ENCODE measurements at regions not wholly inside any gene's neighbourhood (a gene's known extent, or its start where the extent isn't known, plus 50 kb on each side); places are given as distances from the start of the nearest gene placed in this dataset.

DNA sequence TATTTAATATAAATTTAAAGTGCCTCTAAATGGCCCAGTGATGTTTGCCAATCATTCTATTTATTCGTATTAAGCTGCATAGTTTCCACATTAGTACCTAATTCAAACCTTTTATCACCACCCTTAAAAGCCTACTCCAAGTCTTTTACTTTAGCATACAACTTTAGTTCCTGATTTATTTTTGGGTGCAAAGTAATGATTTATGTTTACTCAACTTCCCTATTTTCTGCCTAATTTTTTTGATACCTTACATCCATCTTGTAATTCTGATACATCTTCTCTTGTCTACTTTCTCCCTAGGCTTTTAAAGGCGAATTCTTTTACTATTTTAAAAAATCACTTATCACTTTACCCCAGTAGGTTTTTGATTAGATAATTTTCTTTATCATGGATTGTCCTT lies 2651.1 kb upstream of the PCDH20 start:
- Histone ChIP-seq H2BK20ac (ENCODE audit: low read depth, low read length, poor library complexity, severe bottlenecking) (no peak overlapping the region), H3K4ac (ENCODE audit: low read depth, low read length) (no peak overlapping the region), H4K91ac (ENCODE audit: insufficient read length, low read depth, low read length) (no peak overlapping the region), H3K79me2 (ENCODE audit: insufficient read depth, low read length) (no peaks in the 10 kb centered on the region; the same call in 1 of the 2 replicates), H4K5ac (ENCODE audit: insufficient read length, low read depth, low read length) (no peak overlapping the region), H3K14ac (ENCODE audit: insufficient read depth, low read length) (no peak overlapping the region), H3K4me1 (ENCODE audit: insufficient read depth, low read length) (no peaks in the 10 kb centered on the region), H3K79me1 (ENCODE audit: insufficient read depth, low read depth, low read length, poor library complexity, severe bottlenecking) (no peaks in the 10 kb centered on the region), H3K9ac (ENCODE audit: extremely low read depth, insufficient read length, low read length) (no peak overlapping the region), H2BK5ac (ENCODE audit: insufficient read length, low read length) (no peak overlapping the region), H3T11ph (ENCODE audit: low read length) (no peak overlapping the region), H2AK5ac (ENCODE audit: insufficient read length, low read length) (no peak overlapping the region), H3K27ac (ENCODE audit: insufficient read length, low read depth, low read length) (no peak overlapping the region), H2BK120ac (ENCODE audit: low read depth, low read length, poor library complexity, severe bottlenecking) (no peak overlapping the region), H3K23ac (ENCODE audit: insufficient read length, low read depth, low read length) (no peak overlapping the region), H4K8ac (replicated peaks; ENCODE audit: insufficient read length, low read depth, low read length) (no peak overlapping the region), H2BK12ac (ENCODE audit: insufficient read length, low read depth, low read length) (no peak overlapping the region), H2AFZ (ENCODE audit: low read length) (no peak overlapping the region), H3K4me2 (ENCODE audit: insufficient read depth, insufficient read length, low read length) (no peak overlapping the region), H4K20me1 (ENCODE audit: control insufficient read depth, insufficient read depth, insufficient read length) (no peaks in the 10 kb centered on the region), H3K56ac (ENCODE audit: insufficient read length, low read depth, low read length) (no peak overlapping the region), H3K18ac (ENCODE audit: insufficient read length, low read depth, low read length) (no peak overlapping the region), H2BK15ac (ENCODE audit: low read depth, low read length) (no peak overlapping the region), H3K23me2 (ENCODE audit: insufficient read length, low read depth, low read length, poor library complexity, severe bottlenecking) (no peaks in the 10 kb centered on the region), H3K27me3 (ENCODE audit: insufficient read depth, low read length) (no peaks in the 10 kb centered on the region), H3K9me3 (ENCODE audit: control insufficient read depth, low read depth, low read length) (no peaks in the 10 kb centered on the region)
- Mint-ChIP-seq H3K9me3 (no peaks in the 10 kb centered on the region), H3K36me3 (ENCODE audit: insufficient read depth in 1 of 3, low read depth in 3 of 3) (no peaks in the 10 kb centered on the region; a peak in 1 of 7 replicates), H3K27me3 (ENCODE audit: low read depth) (no peaks in the 10 kb centered on the region), H3K4me1 (no peaks in the 10 kb centered on the region), H3K27ac (no peak overlapping the region), H3K4me3 (no peak overlapping the region)
- no CpG with 5 or more reads among the region's 2 CpGs for WGBS (ENCODE audit: extremely low coverage, insufficient read length, low lambda C conversion rate)
- DNase-seq, result no peak
- TF ChIP-seq, protein P1, sequence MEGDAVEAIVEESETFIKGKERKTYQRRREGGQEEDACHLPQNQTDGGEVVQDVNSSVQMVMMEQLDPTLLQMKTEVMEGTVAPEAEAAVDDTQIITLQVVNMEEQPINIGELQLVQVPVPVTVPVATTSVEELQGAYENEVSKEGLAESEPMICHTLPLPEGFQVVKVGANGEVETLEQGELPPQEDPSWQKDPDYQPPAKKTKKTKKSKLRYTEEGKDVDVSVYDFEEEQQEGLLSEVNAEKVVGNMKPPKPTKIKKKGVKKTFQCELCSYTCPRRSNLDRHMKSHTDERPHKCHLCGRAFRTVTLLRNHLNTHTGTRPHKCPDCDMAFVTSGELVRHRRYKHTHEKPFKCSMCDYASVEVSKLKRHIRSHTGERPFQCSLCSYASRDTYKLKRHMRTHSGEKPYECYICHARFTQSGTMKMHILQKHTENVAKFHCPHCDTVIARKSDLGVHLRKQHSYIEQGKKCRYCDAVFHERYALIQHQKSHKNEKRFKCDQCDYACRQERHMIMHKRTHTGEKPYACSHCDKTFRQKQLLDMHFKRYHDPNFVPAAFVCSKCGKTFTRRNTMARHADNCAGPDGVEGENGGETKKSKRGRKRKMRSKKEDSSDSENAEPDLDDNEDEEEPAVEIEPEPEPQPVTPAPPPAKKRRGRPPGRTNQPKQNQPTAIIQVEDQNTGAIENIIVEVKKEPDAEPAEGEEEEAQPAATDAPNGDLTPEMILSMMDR (conservative IDR thresholded peaks at IDR 0.05), result no peak
